ENCODE measurements at regions not wholly inside any gene's neighbourhood (a gene's known extent, or its start where the extent isn't known, plus 50 kb on each side); places are given as distances from the start of the nearest gene placed in this dataset.

- no peak for TF ChIP-seq POU5F1 (IDR thresholded peaks at IDR 0.05; ENCODE audit: low read depth, low read length)
- no peak for TF ChIP-seq POLR2A (IDR thresholded peaks at IDR 0.05; ENCODE audit: control extremely low read depth in 1 of 2, low read depth in 2 of 2, low read length in 2 of 2)
- TF ChIP-seq NANOG (IDR thresholded peaks at IDR 0.05; ENCODE audit: insufficient read depth, low read depth, low read length, poor library complexity, severe bottlenecking) = peak; percentile 70
- 0 out of 2 replicates have a peak, but pooled peaks have one; percentile 6 for TF ChIP-seq TEAD4 (IDR thresholded peaks at IDR 0.05; ENCODE audit: low read depth, low read length)
These were observed 124.6 kb upstream of the PMCH start (continued) for GRCh38 chr12:102322254-102322653.
